K562 (cell line): ENCODE measurements at regions not wholly inside any gene's neighbourhood (a gene's known extent, or its start where the extent isn't known, plus 50 kb on each side); places are given as distances from the start of the nearest gene placed in this dataset.

Source experiments
- CREM ChIP-seq: IDR thresholded peaks from 2 replicates; pipeline ENCODE4 v1.6.1; 2014; ENCODE audit warnings: antibody characterized with exemption, low read depth
- RBFOX2 ChIP-seq: fragments of 200-400 bp; formaldehyde crosslinking; IDR thresholded peaks from 2 replicates; pipeline ENCODE4 v1.6.1; 2017; ENCODE audit warnings: low read depth, mild to moderate bottlenecking, low read length, moderate library complexity
- REST ChIP-seq, 2 experiments: fragments of 450-650 bp; formaldehyde crosslinking in 1 of 2; IDR thresholded peaks; 2 replicates each; pipeline versions ENCODE4 v1.4.0 to v1.6.1; 2014 to 2020; ENCODE audit warnings: mild to moderate bottlenecking in 2 of 2, borderline replicate concordance in 1 of 2, low read depth in 1 of 2

- TF ChIP-seq REST (IDR thresholded peaks at IDR 0.05; ENCODE audit: borderline replicate concordance) (peak; percentile 51; the same call in 1 of the 2 replicates), REST (CRISPR knock-in tag; IDR thresholded peaks at IDR 0.05; ENCODE audit: low read depth) (no peak), RBFOX2 (no peak), CREM (0 out of 2 replicates have a peak, but pooled peaks have one; percentile 19)
- TF ChIP-seq, all 486 proteins: peak for 6
These were observed 59.0 kb upstream of the BARX1 start (continued) for GRCh38 chr9:94014066-94014654.
